Heart left ventricle (tissue), 13 donors: ENCODE measurements at regions not wholly inside any gene's neighbourhood (a gene's known extent, or its start where the extent isn't known, plus 50 kb on each side); places are given as distances from the start of the nearest gene placed in this dataset.

Experiments
- CTCF ChIP-seq, 12 donors: fragments of 200-600 bp; sonication (generic) in 4 of 12; IDR thresholded peaks; one replicate each; pipeline versions ENCODE4 v1.5.0 to v1.8.0; 2018 to 2022; ENCODE audit warnings: antibody characterized with exemption in 12 of 12, mild to moderate bottlenecking in 5 of 12
- POLR2A ChIP-seq, 2 donors: fragments of 450-650 bp; IDR thresholded peaks; one replicate each; pipeline ENCODE4 v1.6.1; 2017; ENCODE audit warnings: antibody characterized with exemption in 2 of 2, mild to moderate bottlenecking in 2 of 2, moderate library complexity in 2 of 2
- donor health status: ischemic (EF 13 %, LVEDD 7.1; RV severe dilation, severe dysfunction).
- donor health status: DM: no; HTN: yes; CAD: no.
- donor health status: DM: no; HTN: no; CAD: no.
- donor health status: ischemic (EF 25% LVEDD 6.9; RV normal size, moderate dysfunction).
- donor health status: ischemic (EF 25% LVEDD 5.7; RV mildly dilated, moderate dysfunction).
- donor health status: ischemic (EF 35%, LVEDD 5.7; RV mildly dilated, moderate dysfunction).
- donor health status: nonischemic (EF 11% LVEDD 7.7; RV severe dilation, severe dysfunction).
- donor health status: DM: yes; HTN: yes; CAD: no.
- donor health status: PGD.
- donor health status: ischemic (EF 29% LVEDD 5.4; RV normal size, mild dysfunction).
- donor health status: nonischemic (EF 23%, LVEDD 6.1; RV moderate dilation, normal function).

- TF ChIP-seq CTCF (IDR thresholded peaks at IDR 0.05), result no peak
- TF ChIP-seq POLR2A (IDR thresholded peaks at IDR 0.05), result no peak
These were observed 136.3 kb upstream of the SLC39A10 start for GRCh38 chr2:195520671-195521155.
